HEK293 (cell line): ENCODE measurements at regions not wholly inside any gene's neighbourhood (a gene's known extent, or its start where the extent isn't known, plus 50 kb on each side); places are given as distances from the start of the nearest gene placed in this dataset.

Experiments used
- CTCF ChIA-PET: fragments of 350-600 bp; formaldehyde crosslinking; extraction: SDS; loops from one replicate; lab custom pipeline; 2021; ENCODE audit warnings: antibody characterized with exemption; lab: Yijun Ruan, JAX
- POLR2A ChIA-PET: fragments of 300-600 bp; formaldehyde crosslinking; extraction: SDS; loops from one replicate; lab custom pipeline; 2020; ENCODE audit warnings: antibody characterized with exemption, inconsistent platforms; lab: Yijun Ruan, JAX
- H3K27ac ChIP-seq: fragments of 200-500 bp; sonication (Bioruptor generic); 2 replicates; pipeline ENCODE4 v1.5.1; 2014; ENCODE audit warnings: low read depth, low read length, control low read depth, inconsistent platforms; ENCODE audit errors: extremely low read depth
- H3K36me3 ChIP-seq, 2 experiments: fragments of 200-500 bp in 1 of 2; sonication (Bioruptor generic) in 1 of 2; 1 replicate in 1 of 2; 2 replicates in 1 of 2; pipeline ENCODE4 v1.5.1; 2014 to 2017; ENCODE audit warnings: inconsistent platforms in 2 of 2, low read length in 2 of 2; ENCODE audit not compliant: control insufficient read depth in 2 of 2, insufficient read depth in 1 of 2
- H3K4me1 ChIP-seq: fragments of 200-500 bp; sonication (Bioruptor generic); 2 replicates; pipeline ENCODE4 v1.5.1; 2014; ENCODE audit warnings: mild to moderate bottlenecking, low read length, inconsistent platforms; ENCODE audit not compliant: control insufficient read depth, insufficient read depth
- H3K4me3 ChIP-seq: 2 replicates; pipeline ENCODE4 v1.5.1; 2011; ENCODE audit warnings: low read depth, mild to moderate bottlenecking, control low read depth, low read length, moderate library complexity
- H3K9me3 ChIP-seq: fragments of 200-500 bp; sonication (Bioruptor generic); 2 replicates; pipeline ENCODE4 v1.5.1; 2014; ENCODE audit warnings: low read depth, low read length, inconsistent platforms; ENCODE audit not compliant: control insufficient read depth, insufficient read depth
- EGR2 ChIP-seq: fragments of 450-650 bp; formaldehyde crosslinking; IDR thresholded peaks from 2 replicates; pipeline ENCODE4 v1.5.1; 2016; ENCODE audit warnings: low read depth, missing biosample characterization, missing genetic modification characterization
- HOXD13 ChIP-seq: sonication (generic); formaldehyde crosslinking; IDR thresholded peaks from 2 replicates; pipeline ENCODE4 v1.8.0; 2022; ENCODE audit warnings: missing genetic modification reagents, borderline replicate concordance
- KLF1 ChIP-seq: fragments of 450-650 bp; formaldehyde crosslinking; IDR thresholded peaks from 2 replicates; pipeline ENCODE4 v1.5.1; 2016; ENCODE audit warnings: missing biosample characterization, missing genetic modification characterization
- KLF7 ChIP-seq: fragments of 450-650 bp; formaldehyde crosslinking; IDR thresholded peaks from 2 replicates; pipeline ENCODE4 v1.5.1; 2016; ENCODE audit warnings: missing biosample characterization, missing genetic modification characterization, borderline replicate concordance
- KLF8 ChIP-seq: fragments of 450-650 bp; formaldehyde crosslinking; IDR thresholded peaks from 2 replicates; pipeline ENCODE4 v1.5.1; 2016; ENCODE audit warnings: missing biosample characterization, missing genetic modification characterization
- OSR2 ChIP-seq: fragments of 450-650 bp; formaldehyde crosslinking; IDR thresholded peaks from 2 replicates; pipeline ENCODE4 v1.5.1; 2016; ENCODE audit warnings: missing biosample characterization, missing genetic modification characterization
- OVOL3 ChIP-seq: fragments of 450-650 bp; formaldehyde crosslinking; IDR thresholded peaks from 2 replicates; pipeline ENCODE4 v1.5.1; 2016; ENCODE audit warnings: missing biosample characterization, missing genetic modification characterization
- SCRT1 ChIP-seq: fragments of 450-650 bp; formaldehyde crosslinking; IDR thresholded peaks from 2 replicates; pipeline ENCODE4 v1.5.1; 2016; ENCODE audit warnings: missing biosample characterization, missing genetic modification characterization, borderline replicate concordance
- WT1 ChIP-seq: fragments of 450-650 bp; formaldehyde crosslinking; IDR thresholded peaks from 2 replicates; pipeline ENCODE4 v1.5.1; 2016; ENCODE audit warnings: missing biosample characterization, missing genetic modification characterization
- ZIC2 ChIP-seq: fragments of 450-650 bp; formaldehyde crosslinking; IDR thresholded peaks from 2 replicates; pipeline ENCODE4 v1.5.1; 2016; ENCODE audit warnings: missing biosample characterization, missing genetic modification characterization
- ZNF133 ChIP-seq: fragments of 450-650 bp; formaldehyde crosslinking; IDR thresholded peaks from 2 replicates; pipeline ENCODE4 v1.5.1; 2016; ENCODE audit warnings: missing biosample characterization, missing genetic modification characterization
- ZNF155 ChIP-seq: fragments of 450-650 bp; formaldehyde crosslinking; IDR thresholded peaks from 2 replicates; pipeline ENCODE4 v1.5.1; 2016; ENCODE audit warnings: missing biosample characterization, missing genetic modification characterization
- ZNF169 ChIP-seq: fragments of 450-650 bp; formaldehyde crosslinking; IDR thresholded peaks from 2 replicates; pipeline ENCODE4 v1.5.1; 2016; ENCODE audit warnings: missing biosample characterization, missing genetic modification characterization
- ZNF184 ChIP-seq: fragments of 450-650 bp; IDR thresholded peaks from 2 replicates; pipeline ENCODE4 v1.5.1; 2018; ENCODE audit warnings: missing biosample characterization, mild to moderate bottlenecking, missing genetic modification characterization
- ZNF19 ChIP-seq: fragments of 450-650 bp; formaldehyde crosslinking; IDR thresholded peaks from 2 replicates; pipeline ENCODE4; 2016; ENCODE audit warnings: missing biosample characterization, missing genetic modification characterization, low read depth
- ZNF214 ChIP-seq: fragments of 450-650 bp; formaldehyde crosslinking; IDR thresholded peaks from 2 replicates; pipeline ENCODE4 v1.5.1; 2017; ENCODE audit warnings: missing biosample characterization, mild to moderate bottlenecking, missing genetic modification characterization, borderline replicate concordance
- ZNF302 ChIP-seq: fragments of 450-650 bp; formaldehyde crosslinking; IDR thresholded peaks from 2 replicates; pipeline ENCODE4 v1.5.1; 2016; ENCODE audit warnings: missing biosample characterization, missing genetic modification characterization, low read depth
- ZNF473 ChIP-seq: fragments of 450-650 bp; formaldehyde crosslinking; IDR thresholded peaks from 2 replicates; pipeline ENCODE4 v1.5.1; 2017; ENCODE audit warnings: missing biosample characterization, missing genetic modification characterization
- ZNF544 ChIP-seq: fragments of 450-650 bp; formaldehyde crosslinking; IDR thresholded peaks from 2 replicates; pipeline ENCODE4 v1.5.0; 2017; ENCODE audit warnings: missing biosample characterization, missing genetic modification characterization
- ZNF548 ChIP-seq: fragments of 450-650 bp; formaldehyde crosslinking; IDR thresholded peaks from 2 replicates; pipeline ENCODE4 v1.5.1; 2016; ENCODE audit warnings: missing biosample characterization, missing genetic modification characterization
- ZNF549 ChIP-seq: fragments of 450-650 bp; IDR thresholded peaks from 2 replicates; pipeline ENCODE4 v1.5.1; 2018; ENCODE audit warnings: missing biosample characterization, missing genetic modification characterization, mild to moderate bottlenecking, inconsistent platforms, moderate library complexity
- ZNF596 ChIP-seq: fragments of 450-650 bp; IDR thresholded peaks from 2 replicates; pipeline ENCODE4 v1.5.0; 2018; ENCODE audit warnings: missing biosample characterization, mild to moderate bottlenecking, missing genetic modification characterization, moderate library complexity
- ZNF747 ChIP-seq: fragments of 450-650 bp; formaldehyde crosslinking; IDR thresholded peaks from 2 replicates; pipeline ENCODE4 v1.5.1; 2016; ENCODE audit warnings: missing biosample characterization, missing genetic modification characterization
- ZNF776 ChIP-seq: fragments of 450-650 bp; formaldehyde crosslinking; IDR thresholded peaks from 2 replicates; pipeline ENCODE4 v1.5.0; 2017; ENCODE audit warnings: missing biosample characterization, missing genetic modification characterization, borderline replicate concordance
- ZNF837 ChIP-seq: fragments of 450-650 bp; formaldehyde crosslinking; IDR thresholded peaks from 2 replicates; pipeline ENCODE4 v1.5.1; 2016; ENCODE audit warnings: missing biosample characterization, missing genetic modification characterization
- TF ChIP-seq, protein P1 (sequence below): fragments of 450-650 bp; formaldehyde crosslinking; IDR thresholded peaks from 2 replicates; pipeline ENCODE4 v1.5.0; 2017; ENCODE audit warnings: missing biosample characterization, missing genetic modification characterization, borderline replicate concordance
- TF ChIP-seq, protein P2 (sequence below): fragments of 450-650 bp; formaldehyde crosslinking; IDR thresholded peaks from 2 replicates; pipeline ENCODE4 v1.5.1; 2016; ENCODE audit warnings: missing biosample characterization, missing genetic modification characterization
- TF ChIP-seq, protein P3 (sequence below): fragments of 450-650 bp; formaldehyde crosslinking; IDR thresholded peaks from 2 replicates; pipeline ENCODE4 v1.5.1; 2016; ENCODE audit warnings: missing biosample characterization, missing genetic modification characterization

DNA sequence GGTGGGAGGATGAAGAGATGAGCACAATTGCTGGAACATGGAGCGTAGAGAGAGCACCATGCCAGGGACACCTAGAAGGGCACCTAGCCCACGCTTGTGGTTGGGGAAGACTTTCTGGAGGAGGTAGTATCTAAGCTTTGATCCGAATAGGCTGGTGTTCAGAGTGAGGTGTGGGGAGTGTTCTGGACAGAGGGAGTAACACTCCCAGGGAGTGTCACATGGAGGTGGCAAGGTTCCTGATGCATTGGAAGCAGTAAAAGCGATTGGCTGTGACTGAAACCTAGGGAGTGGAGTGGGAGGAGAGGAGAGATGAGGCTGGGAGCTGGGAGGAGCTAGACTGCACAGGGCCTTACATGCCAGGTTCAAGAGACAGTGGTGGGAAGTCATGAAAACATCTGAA, 188.0 kb upstream of the NCAM1 start:
- POLR2A ChIA-PET: no interaction called here
- no peaks in the 10 kb centered on the region for H3K36me3 ChIP-seq
- no peak overlapping the region for H3K27ac ChIP-seq
- no peaks in the 10 kb centered on the region for H3K9me3 ChIP-seq
- H3K4me1 ChIP-seq: no peaks in the 10 kb centered on the region
- H3K4me3 ChIP-seq: no peak overlapping the region
- no peak for TF ChIP-seq KLF8
- TF ChIP-seq ZNF549 (tag by site-specific recombination): no peak
- TF ChIP-seq HOXD13 (CRISPR knock-in tag): no peak
- no peak for TF ChIP-seq OSR2 (tag by site-specific recombination)
- TF ChIP-seq ZNF155 (tag by site-specific recombination): no peak
- TF ChIP-seq, protein P1, sequence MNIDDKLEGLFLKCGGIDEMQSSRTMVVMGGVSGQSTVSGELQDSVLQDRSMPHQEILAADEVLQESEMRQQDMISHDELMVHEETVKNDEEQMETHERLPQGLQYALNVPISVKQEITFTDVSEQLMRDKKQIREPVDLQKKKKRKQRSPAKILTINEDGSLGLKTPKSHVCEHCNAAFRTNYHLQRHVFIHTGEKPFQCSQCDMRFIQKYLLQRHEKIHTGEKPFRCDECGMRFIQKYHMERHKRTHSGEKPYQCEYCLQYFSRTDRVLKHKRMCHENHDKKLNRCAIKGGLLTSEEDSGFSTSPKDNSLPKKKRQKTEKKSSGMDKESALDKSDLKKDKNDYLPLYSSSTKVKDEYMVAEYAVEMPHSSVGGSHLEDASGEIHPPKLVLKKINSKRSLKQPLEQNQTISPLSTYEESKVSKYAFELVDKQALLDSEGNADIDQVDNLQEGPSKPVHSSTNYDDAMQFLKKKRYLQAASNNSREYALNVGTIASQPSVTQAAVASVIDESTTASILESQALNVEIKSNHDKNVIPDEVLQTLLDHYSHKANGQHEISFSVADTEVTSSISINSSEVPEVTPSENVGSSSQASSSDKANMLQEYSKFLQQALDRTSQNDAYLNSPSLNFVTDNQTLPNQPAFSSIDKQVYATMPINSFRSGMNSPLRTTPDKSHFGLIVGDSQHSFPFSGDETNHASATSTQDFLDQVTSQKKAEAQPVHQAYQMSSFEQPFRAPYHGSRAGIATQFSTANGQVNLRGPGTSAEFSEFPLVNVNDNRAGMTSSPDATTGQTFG (tag by site-specific recombination): no peak
- TF ChIP-seq SCRT1 (tag by site-specific recombination): no peak
- no peak for TF ChIP-seq ZNF184
- TF ChIP-seq WT1 (tag by site-specific recombination): peak; percentile 68
- TF ChIP-seq OVOL3 (tag by site-specific recombination): no peak
- no peak for TF ChIP-seq ZNF473 (tag by site-specific recombination)
- TF ChIP-seq, protein P2, sequence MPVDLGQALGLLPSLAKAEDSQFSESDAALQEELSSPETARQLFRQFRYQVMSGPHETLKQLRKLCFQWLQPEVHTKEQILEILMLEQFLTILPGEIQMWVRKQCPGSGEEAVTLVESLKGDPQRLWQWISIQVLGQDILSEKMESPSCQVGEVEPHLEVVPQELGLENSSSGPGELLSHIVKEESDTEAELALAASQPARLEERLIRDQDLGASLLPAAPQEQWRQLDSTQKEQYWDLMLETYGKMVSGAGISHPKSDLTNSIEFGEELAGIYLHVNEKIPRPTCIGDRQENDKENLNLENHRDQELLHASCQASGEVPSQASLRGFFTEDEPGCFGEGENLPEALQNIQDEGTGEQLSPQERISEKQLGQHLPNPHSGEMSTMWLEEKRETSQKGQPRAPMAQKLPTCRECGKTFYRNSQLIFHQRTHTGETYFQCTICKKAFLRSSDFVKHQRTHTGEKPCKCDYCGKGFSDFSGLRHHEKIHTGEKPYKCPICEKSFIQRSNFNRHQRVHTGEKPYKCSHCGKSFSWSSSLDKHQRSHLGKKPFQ: no peak
- TF ChIP-seq, protein P3, sequence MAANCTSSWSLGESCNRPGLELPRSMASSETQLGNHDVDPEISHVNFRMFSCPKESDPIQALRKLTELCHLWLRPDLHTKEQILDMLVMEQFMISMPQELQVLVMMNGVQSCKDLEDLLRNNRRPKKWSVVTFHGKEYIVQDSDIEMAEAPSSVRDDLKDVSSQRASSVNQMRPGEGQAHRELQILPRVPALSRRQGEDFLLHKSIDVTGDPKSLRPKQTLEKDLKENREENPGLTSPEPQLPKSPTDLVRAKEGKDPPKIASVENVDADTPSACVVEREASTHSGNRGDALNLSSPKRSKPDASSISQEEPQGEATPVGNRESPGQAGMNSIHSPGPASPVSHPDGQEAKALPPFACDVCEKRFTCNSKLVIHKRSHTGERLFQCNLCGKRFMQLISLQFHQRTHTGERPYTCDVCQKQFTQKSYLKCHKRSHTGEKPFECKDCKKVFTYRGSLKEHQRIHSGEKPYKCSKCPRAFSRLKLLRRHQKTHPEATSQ (tag by site-specific recombination): no peak
- TF ChIP-seq ZNF133 (tag by site-specific recombination): no peak
- no peak for TF ChIP-seq ZNF169 (tag by site-specific recombination)
- peak; percentile 33; the same call in 1 of the 2 replicates for TF ChIP-seq EGR2 (tag by site-specific recombination)
- CTCF ChIA-PET: interaction anchor here (1.4 kb wide), 1 partner anchor 11 kb away, joined by 4 read pairs; no protein-coding TSS in a partner anchor

DNA sequence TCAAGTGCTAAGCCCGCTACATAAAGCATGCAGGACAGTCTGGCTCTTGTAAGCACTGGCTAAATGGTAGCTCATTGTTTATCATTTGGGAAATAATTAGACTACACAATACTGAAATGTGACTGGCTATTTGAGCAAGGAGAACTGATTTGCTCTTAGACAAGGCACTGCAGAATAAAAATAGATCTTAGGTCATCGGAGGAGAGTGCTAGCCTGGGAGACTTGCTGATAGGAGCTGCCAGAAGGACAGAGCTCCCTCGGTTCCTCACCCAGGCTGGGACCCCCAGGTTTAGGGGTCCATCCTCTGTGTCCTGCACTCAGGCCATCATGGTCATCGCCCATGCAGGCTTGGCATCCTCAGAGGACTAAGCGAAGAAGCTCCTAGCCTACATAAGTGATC, 184.4 kb upstream of the NCAM1 start:
- ChIA-PET POLR2A (no interaction called here), CTCF (interaction anchor here (1.0 kb wide), 1 partner anchor 20 kb away, joined by 4 read pairs; no protein-coding TSS in a partner anchor)
- Histone ChIP-seq H3K9me3 (no peaks in the 10 kb centered on the region), H3K4me1 (no peaks in the 10 kb centered on the region), H3K27ac (no peak overlapping the region), H3K36me3 (no peaks in the 10 kb centered on the region), H3K4me3 (no peak overlapping the region)
- TF ChIP-seq ZNF214 (tag by site-specific recombination) (no peak), ZIC2 (tag by site-specific recombination) (no peak), ZNF596 (no peak), KLF7 (tag by site-specific recombination) (no peak), ZNF776 (tag by site-specific recombination) (no peak), ZNF837 (tag by site-specific recombination) (no peak), ZNF302 (tag by site-specific recombination) (no peak), KLF1 (no peak), ZNF747 (tag by site-specific recombination) (no peak), ZNF544 (tag by site-specific recombination) (no peak), ZNF19 (tag by site-specific recombination) (no peak), ZNF548 (no peak)
